GM12864 (cell line): ENCODE measurements at regions not wholly inside any gene's neighbourhood (a gene's known extent, or its start where the extent isn't known, plus 50 kb on each side); places are given as distances from the start of the nearest gene placed in this dataset.

ENCODE experiments used
- DNase-seq: peaks from one replicate; pipeline ENCODE4 v3.0.0-alpha.2; 2011; ENCODE audit warnings: low read depth
- H3K4me3 ChIP-seq: 2 replicates; pipeline ENCODE4 v1.5.1; 2011; ENCODE audit warnings: mild to moderate bottlenecking, low read depth, low read length, control low read depth
- CTCF ChIP-seq: IDR thresholded peaks from 2 replicates; pipeline ENCODE4 v1.5.1; 2011; ENCODE audit warnings: low read depth, mild to moderate bottlenecking, moderate library complexity, low read length, control low read depth, inconsistent platforms; ENCODE audit errors: missing control alignments

- H3K4me3 ChIP-seq = no peak overlapping the region
- DNase-seq = no peak
- TF ChIP-seq CTCF = no peak
These were observed 600.8 kb upstream of the CDH2 start for GRCh38 chr18:28777756-28778155.

- DNase-seq = no peak
- no peak overlapping the region for H3K4me3 ChIP-seq
- no peak for TF ChIP-seq CTCF
These were observed 594.9 kb upstream of the CDH2 start for GRCh38 chr18:28771849-28772248.

- DNase-seq = no peak
- H3K4me3 ChIP-seq = no peak overlapping the region
- no peak for TF ChIP-seq CTCF
These were observed 592.1 kb upstream of the CDH2 start for GRCh38 chr18:28768791-28769768.

- DNase-seq = no peak
- no peak for TF ChIP-seq CTCF
- no peak overlapping the region for H3K4me3 ChIP-seq
These were observed 590.8 kb upstream of the CDH2 start for GRCh38 chr18:28767727-28768211.

- DNase-seq = no peak
- TF ChIP-seq CTCF = no peak
- H3K4me3 ChIP-seq = no peak overlapping the region
These were observed 590.3 kb upstream of the CDH2 start for GRCh38 chr18:28767201-28767600.

GRCh38 chr18:28766721-28767120 is 589.8 kb upstream of the CDH2 start:
- no peak overlapping the region for H3K4me3 ChIP-seq
- TF ChIP-seq CTCF = no peak
- DNase-seq = no peak
